ENCODE measurements at regions not wholly inside any gene's neighbourhood (a gene's known extent, or its start where the extent isn't known, plus 50 kb on each side); places are given as distances from the start of the nearest gene placed in this dataset.

DNA sequence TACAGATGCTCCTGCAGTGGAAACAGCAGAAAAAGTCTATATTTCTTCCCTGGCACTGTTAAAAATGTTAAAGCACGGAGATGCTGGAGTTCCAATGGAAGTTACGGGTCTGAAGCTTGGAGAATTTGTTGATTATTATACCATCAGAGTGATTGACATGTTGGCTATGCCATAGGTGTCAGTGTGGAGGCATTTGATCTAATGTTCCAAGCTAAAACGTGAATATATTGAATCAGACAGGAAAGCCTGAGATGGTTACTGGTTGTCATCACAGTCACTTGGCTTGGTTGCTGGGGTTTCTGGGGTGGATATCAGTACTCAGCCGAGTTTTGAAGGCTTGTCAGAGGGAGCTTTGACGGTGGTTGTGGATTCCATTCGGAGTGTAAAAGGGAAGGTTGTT lies 262.9 kb upstream of the CNTNAP5 start:
- H3K36me3 ChIP-seq, result no peaks in the 10 kb centered on the region
- H3K4me3 ChIP-seq, result no peak overlapping the region
- WGBS, 2 donors, result 82 to 89% methylated on average over 6 of the region's 6 CpGs
- peaks cover 0 to 5% (median 0%) of the 10 kb centered on the region in 3 donors for H3K9me3 ChIP-seq
- no peaks in the 10 kb centered on the region for H3K27me3 ChIP-seq
- no peaks in the 10 kb centered on the region for H3K4me1 ChIP-seq
- intact Hi-C loops (cut with DNase I), result no loop called here
- TF ChIP-seq, protein P1, sequence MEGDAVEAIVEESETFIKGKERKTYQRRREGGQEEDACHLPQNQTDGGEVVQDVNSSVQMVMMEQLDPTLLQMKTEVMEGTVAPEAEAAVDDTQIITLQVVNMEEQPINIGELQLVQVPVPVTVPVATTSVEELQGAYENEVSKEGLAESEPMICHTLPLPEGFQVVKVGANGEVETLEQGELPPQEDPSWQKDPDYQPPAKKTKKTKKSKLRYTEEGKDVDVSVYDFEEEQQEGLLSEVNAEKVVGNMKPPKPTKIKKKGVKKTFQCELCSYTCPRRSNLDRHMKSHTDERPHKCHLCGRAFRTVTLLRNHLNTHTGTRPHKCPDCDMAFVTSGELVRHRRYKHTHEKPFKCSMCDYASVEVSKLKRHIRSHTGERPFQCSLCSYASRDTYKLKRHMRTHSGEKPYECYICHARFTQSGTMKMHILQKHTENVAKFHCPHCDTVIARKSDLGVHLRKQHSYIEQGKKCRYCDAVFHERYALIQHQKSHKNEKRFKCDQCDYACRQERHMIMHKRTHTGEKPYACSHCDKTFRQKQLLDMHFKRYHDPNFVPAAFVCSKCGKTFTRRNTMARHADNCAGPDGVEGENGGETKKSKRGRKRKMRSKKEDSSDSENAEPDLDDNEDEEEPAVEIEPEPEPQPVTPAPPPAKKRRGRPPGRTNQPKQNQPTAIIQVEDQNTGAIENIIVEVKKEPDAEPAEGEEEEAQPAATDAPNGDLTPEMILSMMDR (IDR thresholded peaks at IDR 0.05), result no peak
- TF ChIP-seq POLR2A (IDR thresholded peaks at IDR 0.05), result no peak
- DNase-seq, result no peak
- no peak overlapping the region for H3K27ac ChIP-seq

DNA sequence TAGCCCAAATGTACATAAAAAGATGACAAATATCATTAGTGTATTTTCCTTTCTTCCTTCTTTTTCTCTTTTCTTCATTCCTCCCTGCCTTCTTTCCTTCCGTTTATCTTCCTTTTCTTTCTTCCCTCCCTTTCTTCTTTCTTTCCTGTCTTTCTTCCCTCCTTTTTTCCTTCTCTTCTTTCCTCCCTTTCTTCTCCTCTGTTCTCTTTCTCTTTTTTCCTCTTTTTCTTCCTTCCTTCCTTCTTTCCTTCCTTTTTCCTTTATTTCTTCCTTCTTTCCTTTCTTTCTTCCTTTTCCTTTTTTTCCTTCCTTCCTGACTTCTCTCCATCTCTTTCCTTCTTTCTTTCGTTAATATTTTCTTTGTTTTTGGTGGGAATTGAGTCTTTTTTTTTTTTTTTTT lies 256.9 kb upstream of the CNTNAP5 start:
- Histone ChIP-seq H3K4me1 (no peaks in the 10 kb centered on the region), H3K36me3 (no peaks in the 10 kb centered on the region), H3K4me3 (no peak overlapping the region), H3K9me3 (no peaks in the 10 kb centered on the region), H3K27ac (no peak overlapping the region), H3K27me3 (no peaks in the 10 kb centered on the region)
- intact Hi-C loops (cut with DNase I), result no loop called here
- 50 to 56% methylated on average over 2 of the region's 2 CpGs for WGBS, 2 donors
- no peak for DNase-seq
- no peak for TF ChIP-seq POLR2A (IDR thresholded peaks at IDR 0.05)
- TF ChIP-seq, protein P1 (IDR thresholded peaks at IDR 0.05), result no peak

DNA sequence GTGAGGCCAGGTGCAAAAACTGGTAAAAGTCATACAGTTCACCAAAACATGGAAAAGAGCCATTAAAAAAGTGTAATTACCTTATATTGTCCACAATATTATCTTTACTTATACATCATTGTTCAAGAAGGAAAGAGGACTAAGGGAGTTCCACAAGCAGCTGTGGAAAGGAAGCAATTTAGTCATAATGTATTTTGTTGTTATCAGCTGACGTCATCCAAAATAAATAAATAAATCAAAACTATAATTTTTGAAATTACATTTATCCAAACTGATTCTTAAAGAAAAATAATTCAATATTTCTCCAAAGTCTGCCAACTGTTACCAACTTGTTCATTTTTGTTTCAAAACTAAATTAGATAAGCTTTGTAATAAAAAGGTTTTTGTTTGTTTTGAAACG lies 256.1 kb upstream of the CNTNAP5 start:
- H3K9me3 ChIP-seq, result no peaks in the 10 kb centered on the region
- TF ChIP-seq, protein P1 (IDR thresholded peaks at IDR 0.05), result no peak
- no peak for TF ChIP-seq POLR2A (IDR thresholded peaks at IDR 0.05)
- H3K36me3 ChIP-seq, result no peaks in the 10 kb centered on the region
- no peak overlapping the region for H3K4me3 ChIP-seq
- H3K4me1 ChIP-seq, result no peaks in the 10 kb centered on the region
- H3K27me3 ChIP-seq, result no peaks in the 10 kb centered on the region
- DNase-seq, result no peak
- WGBS, 2 donors, result 66 to 71% methylated on average over 2 of the region's 2 CpGs
- intact Hi-C loops (cut with DNase I), result no loop called here
- no peak overlapping the region for H3K27ac ChIP-seq

DNA sequence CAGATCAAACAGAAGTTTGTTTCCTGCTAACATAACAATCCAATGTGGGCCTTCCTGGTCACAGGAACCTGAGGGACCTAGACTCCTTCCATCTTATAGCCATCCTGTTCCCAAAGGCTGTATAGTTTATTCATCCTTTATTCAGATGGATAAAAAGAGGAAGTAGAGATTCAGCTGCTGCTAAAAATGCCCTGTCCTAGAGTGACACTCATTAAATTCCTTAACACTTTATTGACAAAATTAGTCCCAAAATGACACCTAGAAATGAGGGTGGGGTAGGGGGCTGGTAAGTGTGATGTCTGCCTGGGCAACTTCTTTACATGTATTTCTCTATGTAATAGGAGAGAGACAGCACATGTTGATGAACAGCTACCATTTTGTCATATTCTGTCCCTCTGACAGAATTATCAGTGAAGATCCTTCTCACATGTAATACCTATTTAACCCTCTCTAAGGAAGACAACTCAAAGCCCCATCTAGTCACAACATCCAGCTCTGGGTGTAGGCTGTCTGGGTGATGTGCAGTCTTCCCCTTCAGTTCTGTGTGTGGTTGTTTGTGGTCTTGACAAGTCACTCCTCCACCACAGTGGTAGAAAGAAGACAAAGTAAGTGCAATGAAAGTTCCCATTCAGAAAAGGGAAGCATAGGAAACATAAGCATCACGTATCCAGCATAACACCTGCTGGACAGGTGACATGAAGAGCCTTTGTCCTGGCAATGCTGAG lies 253.9 kb upstream of the CNTNAP5 start:
- WGBS, 2 donors, result 32 to 54% methylated on average over 1 of the region's 1 CpG
- H3K4me3 ChIP-seq, result no peak overlapping the region
- no peaks in the 10 kb centered on the region for H3K9me3 ChIP-seq
- intact Hi-C loops (cut with DNase I), result no loop called here
- DNase-seq, result no peak
- no peaks in the 10 kb centered on the region for H3K27me3 ChIP-seq
- no peaks in the 10 kb centered on the region for H3K4me1 ChIP-seq
- no peaks in the 10 kb centered on the region for H3K36me3 ChIP-seq
- no peak for TF ChIP-seq POLR2A (IDR thresholded peaks at IDR 0.05)
- TF ChIP-seq, protein P1 (IDR thresholded peaks at IDR 0.05), result no peak
- H3K27ac ChIP-seq, result no peak overlapping the region

DNA sequence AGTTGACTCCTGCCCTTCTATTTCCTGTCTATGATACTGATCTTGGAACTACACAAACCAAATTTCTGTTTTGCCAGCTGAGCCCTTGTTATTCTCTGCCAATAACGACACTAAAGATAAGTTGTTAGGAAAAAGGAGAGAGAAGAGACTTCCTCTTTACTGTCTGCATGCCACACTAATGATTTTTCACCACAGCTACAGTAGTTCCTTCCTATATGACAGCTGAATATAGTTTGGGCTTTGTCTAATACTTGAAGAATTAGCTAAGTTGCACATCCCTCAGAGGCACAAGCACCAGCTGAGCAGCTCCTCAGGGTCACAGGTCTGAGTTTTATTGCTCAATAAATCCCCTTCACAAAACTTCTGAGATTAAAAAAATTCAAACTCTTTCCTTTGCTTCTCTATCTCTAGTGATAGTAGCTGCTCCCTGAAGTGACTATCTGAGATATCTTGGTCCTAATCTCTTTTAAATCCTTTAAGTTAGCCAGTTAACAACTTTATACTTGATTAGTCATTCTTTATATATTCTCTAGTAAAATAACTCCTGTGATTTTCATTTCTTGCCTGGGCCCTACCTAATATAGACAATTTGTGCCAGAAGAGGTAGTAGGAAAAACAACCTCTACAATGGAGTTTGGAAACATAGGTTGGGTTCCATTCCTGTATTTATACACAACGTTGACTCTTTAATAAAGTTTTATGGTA lies 253.0 kb upstream of the CNTNAP5 start:
- Histone ChIP-seq H3K27me3 (no peaks in the 10 kb centered on the region), H3K36me3 (no peaks in the 10 kb centered on the region), H3K9me3 (no peaks in the 10 kb centered on the region), H3K4me1 (no peaks in the 10 kb centered on the region), H3K4me3 (no peak overlapping the region), H3K27ac (no peak overlapping the region)
- 40 to 44% methylated on average over 2 of the region's 2 CpGs for WGBS, 2 donors
- DNase-seq, result no peak
- TF ChIP-seq, protein P1 (IDR thresholded peaks at IDR 0.05), result no peak
- no peak for TF ChIP-seq POLR2A (IDR thresholded peaks at IDR 0.05)
- intact Hi-C loops (cut with DNase I), result no loop called here

Measured in esophagus squamous epithelium (tissue), 5 donors.